Glomerular visceral epithelial cell (primary cell): ENCODE measurements at regions not wholly inside any gene's neighbourhood (a gene's known extent, or its start where the extent isn't known, plus 50 kb on each side); places are given as distances from the start of the nearest gene placed in this dataset.
A peak's percentile ranks its signal among the peaks of the same experiment; 100 is the strongest.
"Not testable (repeated sequence)": the region's sequence is repeated elsewhere in the genome, so short reads cannot be mapped to it uniquely, and the experiment has no call there.

Experiments
- DNase-seq: peaks from one replicate; pipeline ENCODE4 v3.0.0-alpha.2; 2016; ENCODE audit errors: extremely low spot score

DNA sequence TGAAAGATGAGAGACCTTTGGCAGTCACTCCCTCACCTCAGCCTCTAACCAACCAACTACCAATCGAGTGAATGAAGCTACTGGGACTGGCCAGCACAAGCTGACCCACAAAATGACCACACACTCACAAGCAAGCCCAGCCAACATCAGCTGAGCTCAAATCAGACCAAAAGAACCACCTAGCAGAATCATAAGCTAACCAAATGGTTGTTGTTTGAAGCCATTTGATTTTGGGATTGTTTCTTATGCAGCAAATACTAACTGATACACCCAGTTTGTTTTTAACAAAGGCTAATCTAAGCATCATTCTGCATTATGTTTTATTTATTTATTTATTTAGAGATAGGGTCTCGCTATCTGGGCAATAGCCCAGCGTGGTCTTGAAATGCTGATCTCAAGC lies 310.4 kb downstream of the SETD4 start:
- no peak for DNase-seq

- DNase-seq, result no peak
These were observed 311.5 kb downstream of the SETD4 start for GRCh38 chr21:35748678-35749314.

GRCh38 chr21:35743571-35743970 lies 316.8 kb downstream of the SETD4 start:
- DNase-seq, result peak; percentile 12

GRCh38 chr21:35738347-35738961 lies 321.9 kb downstream of the SETD4 start:
- DNase-seq, result peak; percentile 64

DNA sequence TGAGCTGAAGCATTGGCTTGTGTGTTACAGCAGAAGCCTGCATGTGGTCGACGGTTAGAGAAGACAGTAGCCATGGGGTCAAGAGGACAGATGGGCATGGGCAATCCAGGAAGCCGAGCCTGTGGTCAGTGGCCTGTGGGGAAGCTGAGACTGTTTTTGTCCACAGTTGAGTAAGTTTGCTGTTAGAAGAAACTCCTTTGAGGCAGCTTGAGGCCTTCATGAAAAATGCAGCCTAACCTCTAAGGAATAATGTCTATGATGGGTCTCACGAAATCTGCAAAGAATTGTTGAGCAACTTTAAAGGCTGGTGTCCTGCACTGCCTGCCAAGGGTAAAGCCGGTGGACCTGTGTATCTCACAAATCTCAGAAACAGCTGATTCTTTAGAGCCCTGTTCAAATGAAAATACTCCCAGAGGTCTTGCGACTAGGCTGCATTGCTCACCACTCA lies 322.4 kb downstream of the SETD4 start:
- DNase-seq, result peak; percentile 95

DNA sequence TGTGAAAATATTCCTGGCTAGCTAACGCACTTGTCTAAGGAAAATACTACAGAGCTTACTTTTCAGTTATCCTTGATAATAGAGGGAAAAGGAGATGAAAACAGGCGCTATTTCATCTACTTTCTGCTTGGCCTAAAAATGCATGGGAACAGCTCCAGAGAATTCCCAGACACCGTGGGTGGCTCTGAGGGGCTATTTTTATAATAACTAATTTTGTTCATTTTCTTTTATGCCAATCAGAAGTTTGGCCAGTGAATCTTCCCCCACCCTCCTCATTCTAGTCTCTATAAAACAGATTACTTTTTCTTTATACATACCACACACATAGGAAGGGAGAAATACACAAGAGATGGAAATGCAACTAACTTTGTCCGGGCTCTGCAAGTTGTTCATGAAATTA lies 322.9 kb downstream of the SETD4 start:
- no peak for DNase-seq

- DNase-seq, result no peak
These were observed 327.5 kb downstream of the SETD4 start for GRCh38 chr21:35732788-35733187.

DNA sequence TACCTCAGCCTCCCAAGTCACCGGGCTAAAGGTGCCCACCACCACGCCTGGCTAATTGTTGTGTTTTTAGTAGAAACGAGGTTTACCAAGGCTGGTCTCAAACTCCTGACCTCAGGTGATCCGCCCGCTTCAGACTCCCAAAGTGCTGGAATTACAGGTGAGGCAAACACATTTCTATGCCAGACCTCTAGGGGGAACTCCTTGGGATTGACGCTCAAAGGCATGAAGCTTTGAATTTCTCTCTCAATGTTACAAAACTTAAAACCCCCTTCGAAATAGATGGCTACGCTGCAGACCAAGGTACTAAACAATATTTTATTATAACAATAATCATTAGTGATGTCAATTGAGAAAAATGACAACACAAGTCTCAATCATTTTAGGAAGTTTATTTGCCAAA lies 330.0 kb downstream of the SETD4 start:
- no peak for DNase-seq

DNA sequence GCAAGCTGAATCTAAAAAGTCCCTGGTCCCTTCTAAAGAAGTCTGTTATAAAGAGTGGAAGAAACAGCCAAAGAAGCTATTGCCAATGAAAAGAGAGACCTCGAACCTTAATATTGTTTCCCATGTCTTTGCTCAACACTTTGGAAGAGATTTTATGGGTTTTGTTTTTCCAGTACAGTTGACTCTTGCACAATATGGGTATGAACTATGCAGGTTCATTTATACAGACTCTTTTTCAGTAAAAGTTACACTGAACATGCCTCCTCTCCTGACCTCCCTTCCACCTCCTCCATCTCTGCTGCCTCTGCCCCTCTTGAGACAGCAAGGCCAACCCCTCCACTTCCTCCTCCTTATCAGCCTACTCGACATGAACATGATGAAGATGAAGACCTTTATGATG lies 332.5 kb downstream of the SETD4 start:
- DNase-seq, result no peak

- DNase-seq, result no peak
These were observed 336.2 kb downstream of the SETD4 start for GRCh38 chr21:35724156-35724555.

DNA sequence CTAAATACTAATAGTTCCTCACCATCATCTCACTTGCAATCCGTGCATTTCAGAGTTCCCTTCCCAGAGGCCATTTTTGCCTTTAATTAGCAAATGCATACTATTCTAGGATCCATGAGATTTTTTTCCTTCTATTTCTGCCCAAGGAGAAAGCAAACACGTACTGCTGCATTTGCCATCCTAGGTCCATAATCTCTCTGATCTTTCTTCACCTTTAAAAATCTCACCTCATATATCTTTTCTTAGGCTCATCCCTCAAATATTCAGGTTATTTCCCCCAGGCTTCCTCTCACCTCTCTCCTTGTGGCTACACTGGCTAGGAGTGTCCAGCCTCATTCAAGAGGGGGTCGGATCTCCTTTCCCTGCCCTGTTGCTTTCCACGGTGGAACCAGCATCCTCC lies 338.6 kb downstream of the SETD4 start:
- no peak for DNase-seq

DNA sequence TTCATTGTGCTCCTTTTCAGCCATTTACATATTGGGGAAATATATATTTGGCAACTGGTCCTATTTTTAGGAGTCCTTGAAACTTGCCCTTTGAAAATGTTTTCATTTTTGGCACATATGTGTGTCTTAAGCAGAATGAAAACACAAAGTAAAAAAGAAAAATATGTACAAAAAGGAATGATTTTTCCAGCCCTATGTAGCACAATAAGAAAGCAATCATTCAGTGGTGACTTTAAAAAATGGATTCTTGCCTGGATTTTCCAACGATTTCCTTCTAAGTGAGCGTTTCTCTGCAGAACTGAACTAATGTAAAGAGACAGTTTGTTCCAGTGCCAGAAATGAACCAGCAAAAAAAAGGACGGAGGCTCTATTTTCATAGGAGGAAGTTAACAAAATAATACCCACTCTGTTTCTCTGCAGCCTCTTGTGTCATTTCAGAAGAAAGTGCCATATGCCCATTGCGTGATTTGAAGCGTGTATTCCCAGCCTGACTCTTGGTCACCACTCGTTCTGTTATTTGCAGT lies 340.1 kb downstream of the SETD4 start:
- DNase-seq, result no peak

GRCh38 chr21:35719080-35719479 lies 341.2 kb downstream of the SETD4 start:
- no peak for DNase-seq

- no peak for DNase-seq
These were observed 343.3 kb downstream of the SETD4 start for GRCh38 chr21:35716876-35717565.

- DNase-seq, result no peak
These were observed 346.4 kb downstream of the SETD4 start for GRCh38 chr21:35713914-35714313.

DNA sequence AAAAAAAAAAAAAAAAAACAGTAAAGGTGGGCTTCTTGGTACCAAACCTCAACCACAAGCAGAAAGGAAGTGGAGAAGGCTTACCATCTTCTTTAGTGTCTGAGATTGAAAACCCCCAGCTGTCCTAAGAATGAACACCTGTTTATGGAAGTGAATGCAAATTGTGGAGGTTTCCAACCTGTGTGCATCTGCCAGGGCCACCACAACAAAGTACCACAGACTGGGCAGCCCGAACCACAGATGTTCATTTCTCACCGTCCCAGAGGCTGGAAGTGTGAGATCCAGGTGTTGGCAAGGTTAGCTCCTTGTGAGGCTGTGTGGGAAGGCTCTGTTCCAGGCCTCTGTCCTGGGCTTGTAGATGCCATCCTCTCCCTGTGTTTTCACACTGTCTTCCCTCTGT lies 348.7 kb downstream of the SETD4 start:
- DNase-seq, result no peak

DNA sequence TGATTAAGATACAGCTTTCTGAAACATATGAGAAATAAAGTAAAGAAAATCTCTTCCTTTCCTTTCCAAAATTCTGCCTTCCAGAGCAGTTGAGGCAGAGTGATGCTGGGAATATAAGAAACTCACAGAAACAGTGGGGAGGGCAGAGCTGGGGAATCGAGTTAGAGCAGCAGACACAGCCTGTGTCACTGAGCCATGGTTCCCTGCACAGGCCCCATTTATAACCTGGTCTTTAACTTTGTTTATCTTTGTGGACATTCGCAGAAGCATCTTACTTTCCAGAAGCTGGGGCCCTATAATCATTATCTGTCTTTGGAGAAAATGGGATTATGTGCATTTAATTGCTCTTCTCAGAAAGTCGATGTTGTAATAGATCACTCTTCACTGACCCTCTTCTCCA lies 349.1 kb downstream of the SETD4 start:
- DNase-seq, result no peak

- DNase-seq, result not testable (repeated sequence)
These were observed 350.3 kb downstream of the SETD4 start for GRCh38 chr21:35709990-35710389.

GRCh38 chr21:35705888-35706287 lies 354.4 kb downstream of the SETD4 start:
- DNase-seq, result no peak

DNA sequence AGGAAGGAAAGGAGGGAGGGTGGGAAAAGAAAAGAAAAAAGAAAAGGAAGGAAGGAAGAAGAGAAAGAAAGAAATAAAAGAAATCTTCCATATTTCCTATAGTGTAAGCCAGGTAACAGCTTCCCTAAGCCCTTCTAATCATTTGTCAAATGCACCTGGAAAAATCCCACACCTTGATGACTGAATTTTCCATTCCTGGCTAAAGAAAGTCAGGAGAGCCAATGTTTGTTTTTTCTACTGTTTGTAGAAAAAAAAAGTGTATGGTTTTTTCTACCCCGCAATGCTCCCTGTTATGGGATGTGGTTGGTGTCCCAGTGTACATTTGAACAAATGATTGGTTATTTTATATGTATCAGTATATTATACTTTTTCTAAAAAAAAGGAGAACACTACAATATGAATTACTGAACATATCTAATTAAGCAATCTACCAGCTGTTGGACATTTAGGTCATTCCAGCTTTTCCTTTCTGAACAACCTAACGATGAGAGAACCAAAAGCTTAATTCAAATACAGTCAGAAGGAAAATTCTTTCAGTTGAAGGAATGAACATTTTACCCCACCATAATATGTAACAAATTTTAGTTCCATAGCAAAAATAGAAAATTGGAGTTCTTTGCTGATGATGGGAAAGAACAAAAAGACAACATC lies 355.0 kb downstream of the SETD4 start:
- no peak for DNase-seq

DNA sequence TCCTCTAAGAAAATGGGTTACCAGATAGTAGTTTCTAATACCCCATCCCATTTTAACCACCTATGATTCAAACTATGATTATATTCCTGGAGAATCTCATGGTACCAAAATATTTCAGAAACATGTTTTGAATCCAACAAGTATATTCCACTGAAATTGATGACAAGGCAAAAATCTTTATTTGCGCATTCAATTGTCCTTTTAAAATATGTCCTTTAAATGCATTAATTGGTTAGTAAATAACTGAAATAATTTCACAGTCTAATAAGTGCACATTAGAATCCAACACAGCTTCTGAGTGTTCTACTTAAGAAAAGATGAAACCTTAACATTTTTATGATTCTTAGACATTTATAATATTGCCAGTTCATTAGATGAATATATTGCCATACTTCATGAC lies 356.6 kb downstream of the SETD4 start:
- DNase-seq, result no peak

- DNase-seq, result no peak
These were observed 361.0 kb downstream of the SETD4 start for GRCh38 chr21:35699361-35699760.
